HG03039 (cell line): ENCODE measurements at regions not wholly inside any gene's neighbourhood (a gene's known extent, or its start where the extent isn't known, plus 50 kb on each side); places are given as distances from the start of the nearest gene placed in this dataset.
"Not testable (repeated sequence)": the region's sequence is repeated elsewhere in the genome, so short reads cannot be mapped to it uniquely, and the experiment has no call there.

Experiments used
- ATAC-seq: cut with Tn5 transposase; IDR thresholded peaks from one replicate; pipeline ENCODE4 v1.9.1; 2021; ENCODE audit warnings: mild to moderate bottlenecking, moderate library complexity; ENCODE audit not compliant: unreplicated experiment

- ATAC-seq, result no peak
These were observed 203.1 kb downstream of the ARHGEF9 start for GRCh38 chrX:63581906-63582305.

GRCh38 chrX:63581398-63581797, 203.6 kb downstream of the ARHGEF9 start:
- no peak for ATAC-seq

- ATAC-seq, result no peak
These were observed 208.5 kb downstream of the ARHGEF9 start for GRCh38 chrX:63576533-63576932.

- ATAC-seq, result not testable (repeated sequence)
These were observed 209.3 kb downstream of the ARHGEF9 start for GRCh38 chrX:63575700-63576099.

- no peak for ATAC-seq
These were observed 215.7 kb upstream of the SPIN4 start for GRCh38 chrX:63566856-63567255.

GRCh38 chrX:63561425-63561824, 210.3 kb upstream of the SPIN4 start:
- no peak for ATAC-seq

GRCh38 chrX:63560601-63561218, 209.6 kb upstream of the SPIN4 start:
- peak; percentile 98 for ATAC-seq

GRCh38 chrX:63551856-63552255, 200.7 kb upstream of the SPIN4 start:
- no peak for ATAC-seq

- no peak for ATAC-seq
These were observed 179.5 kb upstream of the SPIN4 start for GRCh38 chrX:63530654-63531053.

DNA sequence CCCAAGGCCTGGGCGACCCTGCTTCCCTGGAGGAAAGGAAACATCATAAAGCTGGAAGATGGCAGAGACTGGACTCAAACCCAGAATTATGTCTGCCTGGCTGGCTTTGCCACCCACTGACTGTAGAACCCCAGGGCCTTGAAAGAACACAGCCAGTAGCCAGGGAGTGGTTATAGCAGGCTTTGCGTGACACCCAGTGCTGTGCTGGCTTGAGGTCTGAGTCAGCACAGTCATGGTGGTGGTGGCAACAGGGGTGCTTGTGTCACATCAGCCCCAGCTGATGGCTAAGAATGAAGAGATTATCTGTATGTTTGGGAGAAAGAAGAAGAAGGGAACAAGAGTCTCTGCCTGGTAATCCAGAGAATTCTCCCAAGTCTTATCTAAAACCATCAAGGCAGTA, 178.8 kb upstream of the SPIN4 start:
- no peak for ATAC-seq

- no peak for ATAC-seq
These were observed 175.7 kb upstream of the SPIN4 start for GRCh38 chrX:63526863-63527262.

- no peak for ATAC-seq
These were observed 174.4 kb upstream of the SPIN4 start for GRCh38 chrX:63525491-63525890.

GRCh38 chrX:63519368-63519767, 168.2 kb upstream of the SPIN4 start:
- ATAC-seq, result not testable (repeated sequence)

- no peak for ATAC-seq
These were observed 163.5 kb upstream of the SPIN4 start for GRCh38 chrX:63514569-63515080.

GRCh38 chrX:63513825-63514568, 162.9 kb upstream of the SPIN4 start:
- ATAC-seq, result no peak

DNA sequence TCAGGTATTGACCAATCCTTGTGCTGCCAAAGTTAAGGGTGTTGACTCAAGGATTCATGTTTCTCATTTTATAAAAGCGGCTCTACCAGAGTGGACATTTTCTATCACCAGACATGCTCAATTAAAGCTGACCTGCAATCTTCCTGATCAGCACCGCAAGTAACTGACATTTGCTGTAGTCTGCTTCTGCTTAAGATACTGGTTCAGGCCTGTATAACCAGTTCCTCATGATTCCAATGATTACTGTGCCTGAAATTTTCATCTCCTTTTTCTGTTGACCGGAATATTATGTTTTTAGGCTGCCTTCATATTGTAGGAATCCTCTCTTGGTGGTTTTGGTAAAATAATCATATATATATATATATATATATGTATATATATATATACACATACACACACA, 160.2 kb upstream of the SPIN4 start:
- no peak for ATAC-seq

GRCh38 chrX:63508668-63509067, 157.5 kb upstream of the SPIN4 start:
- ATAC-seq, result no peak

GRCh38 chrX:63506320-63506719, 155.2 kb upstream of the SPIN4 start:
- ATAC-seq, result no peak

GRCh38 chrX:63503541-63503940, 152.4 kb upstream of the SPIN4 start:
- ATAC-seq, result no peak

- ATAC-seq, result no peak
These were observed 137.6 kb upstream of the SPIN4 start for GRCh38 chrX:63488546-63489373.

- ATAC-seq, result no peak
These were observed 124.1 kb upstream of the SPIN4 start for GRCh38 chrX:63475200-63475599.

DNA sequence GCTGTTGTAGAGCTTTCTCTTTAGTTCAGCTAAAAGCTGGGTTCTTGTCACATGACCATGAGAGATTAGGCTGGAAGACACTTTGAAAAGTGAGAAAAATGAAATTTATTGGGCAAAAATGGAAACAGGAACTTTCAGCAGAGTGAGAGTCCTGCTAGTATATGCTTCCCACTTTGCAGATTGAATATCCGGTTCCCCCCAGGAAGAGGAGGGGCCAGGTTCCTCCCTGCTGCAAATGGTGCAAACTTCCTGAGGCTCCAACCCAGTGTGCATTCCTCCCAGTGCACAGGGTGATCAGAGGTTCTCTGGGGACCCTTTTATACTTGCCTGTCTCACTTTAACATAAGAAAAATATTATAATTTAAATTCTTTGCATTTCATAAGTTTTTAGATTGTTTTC, 119.9 kb upstream of the SPIN4 start:
- no peak for ATAC-seq
